ENCODE measurements at regions not wholly inside any gene's neighbourhood (a gene's known extent, or its start where the extent isn't known, plus 50 kb on each side); places are given as distances from the start of the nearest gene placed in this dataset.
"Not testable (repeated sequence)": the region's sequence is repeated elsewhere in the genome, so short reads cannot be mapped to it uniquely, and the experiment has no call there.

- DNase-seq = not testable (repeated sequence)
These were observed 52.3 kb upstream of the BBX start for GRCh38 chr3:107470496-107470895.

Measured in GOT3 (cell line).